Ascending aorta (tissue), 2 donors: ENCODE measurements at regions not wholly inside any gene's neighbourhood (a gene's known extent, or its start where the extent isn't known, plus 50 kb on each side); places are given as distances from the start of the nearest gene placed in this dataset.

Experiments used
- DNase-seq, 2 donors: peaks; one replicate each; pipeline ENCODE4 v3.0.0-alpha.2; 2019; ENCODE audit warnings: low spot score in 2 of 2
- H3K27ac ChIP-seq, 2 donors: fragments of 200-600 bp; sonication (generic); one replicate each; pipeline ENCODE4 v1.5.1; 2016 to 2017; ENCODE audit warnings: mild to moderate bottlenecking in 1 of 2
- H3K27me3 ChIP-seq: fragments of 200-600 bp; sonication (generic); one replicate; pipeline ENCODE4 v1.5.1; 2017
- H3K36me3 ChIP-seq, 2 donors: fragments of 200-600 bp; sonication (generic); one replicate each; pipeline ENCODE4 v1.5.1; 2016
- H3K4me1 ChIP-seq, 2 donors: fragments of 200-600 bp; sonication (generic); one replicate each; pipeline ENCODE4 v1.5.1; 2016 to 2017; ENCODE audit warnings: mild to moderate bottlenecking in 1 of 2
- H3K4me3 ChIP-seq, 2 donors: fragments of 200-600 bp; sonication (generic); one replicate each; pipeline ENCODE4 v1.5.1; 2016 to 2017; ENCODE audit warnings: mild to moderate bottlenecking in 1 of 2
- H3K9me3 ChIP-seq, 2 donors: fragments of 200-600 bp; sonication (generic); one replicate each; pipeline ENCODE4 v1.5.1; 2016
- intact Hi-C: fragments of 100-400 bp; cut with DNase I; formaldehyde crosslinking; loops from one replicate; pipeline ENCODE4 v1.15.1; 2023
- TF ChIP-seq, protein P1 (sequence below), 3 experiments: fragments of 200-600 bp in 2 of 3; fragments of 450-650 bp in 1 of 3; sonication (generic) in 2 of 3; IDR thresholded peaks; one replicate each; pipeline ENCODE4 v1.5.1; 2016 to 2019; ENCODE audit warnings: antibody characterized with exemption in 3 of 3, mild to moderate bottlenecking in 1 of 3, moderate library complexity in 1 of 3

DNA sequence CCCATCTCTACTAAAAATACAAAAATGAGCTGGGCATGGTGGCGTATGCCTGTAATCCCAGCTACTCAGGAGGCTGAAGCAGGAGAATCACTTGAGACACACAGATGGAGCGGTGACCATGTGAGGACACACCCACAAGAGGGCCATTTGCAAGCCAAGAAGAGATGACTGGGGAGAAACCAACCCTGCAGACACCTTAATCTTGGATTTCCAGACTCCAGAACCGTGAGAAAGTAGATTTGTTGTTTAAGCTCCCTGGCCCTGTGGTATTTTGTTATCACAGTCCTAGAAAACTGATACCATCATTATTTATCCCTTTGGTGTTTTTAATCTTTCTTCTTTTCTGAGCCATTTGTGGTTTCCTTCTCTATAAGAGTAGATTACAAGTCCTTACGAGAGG lies 88.6 kb upstream of the ID2 start:
- no peaks in the 10 kb centered on the region for H3K36me3 ChIP-seq
- H3K4me3 ChIP-seq: no peak overlapping the region
- H3K27ac ChIP-seq: no peak overlapping the region
- intact Hi-C loops: no loop called here
- H3K9me3 ChIP-seq: no peaks in the 10 kb centered on the region
- TF ChIP-seq, protein P1, sequence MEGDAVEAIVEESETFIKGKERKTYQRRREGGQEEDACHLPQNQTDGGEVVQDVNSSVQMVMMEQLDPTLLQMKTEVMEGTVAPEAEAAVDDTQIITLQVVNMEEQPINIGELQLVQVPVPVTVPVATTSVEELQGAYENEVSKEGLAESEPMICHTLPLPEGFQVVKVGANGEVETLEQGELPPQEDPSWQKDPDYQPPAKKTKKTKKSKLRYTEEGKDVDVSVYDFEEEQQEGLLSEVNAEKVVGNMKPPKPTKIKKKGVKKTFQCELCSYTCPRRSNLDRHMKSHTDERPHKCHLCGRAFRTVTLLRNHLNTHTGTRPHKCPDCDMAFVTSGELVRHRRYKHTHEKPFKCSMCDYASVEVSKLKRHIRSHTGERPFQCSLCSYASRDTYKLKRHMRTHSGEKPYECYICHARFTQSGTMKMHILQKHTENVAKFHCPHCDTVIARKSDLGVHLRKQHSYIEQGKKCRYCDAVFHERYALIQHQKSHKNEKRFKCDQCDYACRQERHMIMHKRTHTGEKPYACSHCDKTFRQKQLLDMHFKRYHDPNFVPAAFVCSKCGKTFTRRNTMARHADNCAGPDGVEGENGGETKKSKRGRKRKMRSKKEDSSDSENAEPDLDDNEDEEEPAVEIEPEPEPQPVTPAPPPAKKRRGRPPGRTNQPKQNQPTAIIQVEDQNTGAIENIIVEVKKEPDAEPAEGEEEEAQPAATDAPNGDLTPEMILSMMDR (IDR thresholded peaks at IDR 0.05): no peak
- DNase-seq: peak in 1 of 2 donors; percentile 4
- no peaks in the 10 kb centered on the region for H3K27me3 ChIP-seq
- peaks cover 0 to 4% of the 10 kb centered on the region in 2 donors for H3K4me1 ChIP-seq

DNA sequence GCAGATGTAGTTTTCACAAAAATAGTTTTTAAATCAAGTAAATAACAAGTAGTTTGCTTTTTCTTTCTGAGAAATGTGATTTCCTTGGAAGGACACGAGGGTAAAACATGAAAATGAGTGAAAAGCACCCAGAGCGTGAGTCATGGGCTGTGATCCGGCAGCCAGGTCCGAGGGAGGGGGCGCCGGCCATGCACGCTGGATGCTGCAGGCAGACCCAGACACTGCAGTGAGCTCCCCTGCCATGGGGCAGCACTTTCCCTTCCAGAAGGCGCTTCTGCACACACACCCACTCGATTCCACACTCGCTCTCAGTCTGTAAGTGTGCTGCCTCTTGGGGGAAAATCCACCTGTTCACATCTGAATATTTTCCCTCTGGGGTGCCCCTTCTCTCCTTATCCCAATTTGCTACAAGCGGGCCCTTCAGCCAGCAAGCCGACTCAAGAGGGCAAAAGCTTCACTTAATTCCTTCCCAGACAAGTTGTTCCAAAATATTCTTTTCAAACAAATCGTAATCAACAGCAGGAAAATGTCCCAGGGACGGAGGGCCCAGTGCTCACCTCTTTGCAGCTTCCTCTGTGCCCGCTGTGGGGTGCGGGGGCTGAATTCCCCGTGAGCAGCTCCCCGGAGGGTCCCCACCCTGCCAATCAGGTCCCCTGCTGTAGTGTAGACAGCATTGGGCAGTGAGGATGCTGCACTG lies 87.0 kb upstream of the ID2 start:
- intact Hi-C loops: no loop called here
- H3K36me3 ChIP-seq: no peaks in the 10 kb centered on the region
- TF ChIP-seq, protein P1 (IDR thresholded peaks at IDR 0.05): no peak

DNA sequence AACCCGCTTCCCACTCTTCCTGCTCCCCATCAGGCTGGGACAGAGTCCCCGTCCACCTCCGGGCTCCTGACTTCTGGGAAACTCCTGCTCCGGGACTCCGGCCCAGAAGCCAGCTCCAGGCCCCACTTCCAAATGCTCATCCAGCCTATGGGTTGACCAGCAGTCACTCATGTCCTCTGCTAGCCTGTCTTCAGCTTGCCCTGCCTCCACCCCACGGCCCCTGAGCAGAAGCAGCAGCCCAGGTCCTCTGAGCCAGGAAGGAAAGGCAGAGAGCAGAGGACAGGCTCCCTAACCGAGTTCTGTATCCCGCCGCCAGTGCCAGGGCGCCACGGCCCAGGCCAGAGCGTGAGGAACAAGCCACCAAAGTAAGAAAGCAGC lies 86.4 kb upstream of the ID2 start:
- peak in 1 of 2 donors; percentile 61 for DNase-seq
- Histone ChIP-seq H3K27me3 (no peaks in the 10 kb centered on the region), H3K9me3 (no peaks in the 10 kb centered on the region), H3K4me1 (peaks cover 0 to 4% of the 10 kb centered on the region in 2 donors), H3K36me3 (no peaks in the 10 kb centered on the region), H3K4me3 (no peak overlapping the region), H3K27ac (no peak overlapping the region)
- intact Hi-C loops: no loop called here
- TF ChIP-seq, protein P1 (IDR thresholded peaks at IDR 0.05): no peak

More for the DNA sequence above, 87.0 kb upstream of the ID2 start:
- no peak overlapping the region for H3K27ac ChIP-seq
- H3K4me3 ChIP-seq: no peak overlapping the region
- DNase-seq: peak in 1 of 2 donors; percentile 58
- H3K9me3 ChIP-seq: no peaks in the 10 kb centered on the region
- H3K27me3 ChIP-seq: no peaks in the 10 kb centered on the region
- peaks cover 0 to 4% of the 10 kb centered on the region in 2 donors for H3K4me1 ChIP-seq

DNA sequence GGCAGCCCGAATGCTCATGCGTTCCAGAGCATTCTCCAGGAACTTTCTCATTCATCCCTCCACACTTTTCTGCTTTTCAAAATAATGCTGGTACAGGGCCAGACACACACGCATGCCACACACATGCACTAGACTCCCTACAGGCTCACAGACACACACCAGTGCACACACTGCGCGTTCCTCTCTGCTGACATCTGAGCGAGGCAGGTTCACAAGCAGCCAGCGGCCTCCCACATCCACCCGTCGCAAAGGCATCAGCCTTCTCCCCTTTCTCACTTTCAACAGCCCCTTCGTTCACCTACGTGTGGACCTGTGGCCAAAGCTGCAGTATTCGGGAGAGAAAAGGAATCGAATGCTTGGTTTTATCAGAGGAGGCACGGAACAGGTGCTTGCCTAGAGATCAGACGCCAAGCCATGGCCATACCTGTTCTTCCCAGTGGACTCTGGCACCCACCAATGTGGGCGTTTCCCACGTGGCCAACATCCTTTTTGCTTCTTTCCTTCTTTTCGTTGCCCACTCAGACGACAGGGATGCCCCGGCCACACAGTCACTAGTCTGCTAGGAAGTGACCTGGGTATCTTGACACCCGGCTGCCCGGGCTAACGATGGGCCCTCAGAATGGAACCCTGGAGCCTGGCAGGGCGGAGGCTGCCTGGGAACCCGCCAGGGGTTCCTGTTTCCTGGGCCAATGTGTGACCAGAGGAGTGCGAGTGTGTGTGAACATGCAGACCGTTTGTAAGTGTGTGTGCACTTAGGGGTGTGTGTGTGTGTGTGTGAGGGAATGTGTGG lies 85.8 kb upstream of the ID2 start:
- Histone ChIP-seq H3K4me3 (no peak overlapping the region), H3K4me1 (peaks cover 0 to 4% of the 10 kb centered on the region in 2 donors), H3K36me3 (no peaks in the 10 kb centered on the region), H3K27ac (no peak overlapping the region), H3K27me3 (no peaks in the 10 kb centered on the region), H3K9me3 (no peaks in the 10 kb centered on the region)
- TF ChIP-seq, protein P1 (IDR thresholded peaks at IDR 0.05): no peak
- intact Hi-C loops: no loop called here
- peak in 1 of 2 donors; percentile 40 for DNase-seq

DNA sequence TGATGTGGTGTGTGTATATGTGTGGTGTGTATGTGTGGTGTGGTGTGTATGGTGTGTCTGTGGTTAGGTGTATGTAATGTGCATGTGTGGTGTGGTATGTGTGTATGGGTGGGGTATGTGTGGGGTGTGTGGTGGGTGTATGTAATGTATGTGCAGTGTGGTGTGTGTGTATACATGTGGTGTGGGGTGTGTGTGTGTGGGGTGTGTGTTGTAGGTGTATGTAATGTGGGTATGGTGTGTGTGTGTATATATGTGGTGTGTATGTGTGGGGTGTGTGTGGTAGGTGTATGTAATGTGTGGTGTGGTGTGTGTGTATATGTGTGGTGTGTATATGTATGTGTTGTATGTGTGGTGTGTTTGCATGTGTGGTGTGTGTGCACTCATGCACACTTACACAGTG lies 84.8 kb upstream of the ID2 start:
- no peaks in the 10 kb centered on the region for H3K9me3 ChIP-seq
- intact Hi-C loops: no loop called here
- peak in 1 of 2 donors; percentile 31 for DNase-seq
- no peaks in the 10 kb centered on the region for H3K27me3 ChIP-seq
- no peak overlapping the region for H3K4me3 ChIP-seq
- TF ChIP-seq, protein P1 (IDR thresholded peaks at IDR 0.05): no peak
- no peak overlapping the region for H3K27ac ChIP-seq
- peaks cover 0 to 4% of the 10 kb centered on the region in 2 donors for H3K4me1 ChIP-seq
- no peaks in the 10 kb centered on the region for H3K36me3 ChIP-seq
